Activated CD8-positive, alpha-beta memory T cell treated with anti-CD3 and anti-CD28 coated beads for 24 hours (primary cell): ENCODE measurements at regions not wholly inside any gene's neighbourhood (a gene's known extent, or its start where the extent isn't known, plus 50 kb on each side); places are given as distances from the start of the nearest gene placed in this dataset.

Experiments
- DNase-seq: peaks from one replicate; pipeline ENCODE4 v3.0.0-alpha.2; 2020

GRCh38 chr3:157573780-157574378, 70.7 kb upstream of the VEPH1 start:
- DNase-seq = no peak

- DNase-seq = no peak
These were observed 70.1 kb upstream of the VEPH1 start for GRCh38 chr3:157573281-157573680.

GRCh38 chr3:157572559-157573270, 69.5 kb upstream of the VEPH1 start:
- DNase-seq = no peak

GRCh38 chr3:157566596-157566995, 63.4 kb upstream of the VEPH1 start:
- no peak for DNase-seq

- DNase-seq = no peak
These were observed 56.2 kb upstream of the VEPH1 start for GRCh38 chr3:157559401-157559800.
